ENCODE measurements at regions not wholly inside any gene's neighbourhood (a gene's known extent, or its start where the extent isn't known, plus 50 kb on each side); places are given as distances from the start of the nearest gene placed in this dataset.

DNA sequence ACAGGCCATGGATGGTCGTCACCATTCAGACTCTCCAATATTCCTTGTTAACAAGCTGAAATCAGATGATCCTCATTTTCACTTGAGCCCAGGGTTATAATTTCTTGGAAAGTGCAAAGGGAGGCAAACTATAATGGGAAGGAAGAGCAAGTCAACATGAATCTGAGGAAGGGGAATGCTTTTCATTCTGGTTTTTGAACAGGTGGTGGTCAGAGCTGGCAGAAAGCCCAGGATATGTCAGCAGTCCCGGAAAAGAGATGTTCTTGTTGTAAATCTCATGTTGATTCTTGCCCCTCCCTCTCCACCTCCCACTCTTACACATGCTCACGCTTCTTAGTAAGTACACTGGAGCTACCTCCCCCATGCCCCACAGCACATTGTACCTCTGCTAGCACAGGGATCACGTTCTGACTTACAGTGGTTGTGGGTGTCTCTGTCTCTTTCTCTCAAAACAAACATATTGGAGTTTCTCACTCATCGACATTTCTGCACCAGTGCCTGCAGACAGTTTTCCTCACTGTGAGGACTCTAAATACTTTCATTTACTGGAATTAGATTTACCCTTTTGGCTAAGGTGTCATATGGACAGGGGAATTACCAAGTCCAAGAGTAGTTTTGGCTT is 77.6 kb downstream of the XCL2 start:
- TF ChIP-seq, protein P1, sequence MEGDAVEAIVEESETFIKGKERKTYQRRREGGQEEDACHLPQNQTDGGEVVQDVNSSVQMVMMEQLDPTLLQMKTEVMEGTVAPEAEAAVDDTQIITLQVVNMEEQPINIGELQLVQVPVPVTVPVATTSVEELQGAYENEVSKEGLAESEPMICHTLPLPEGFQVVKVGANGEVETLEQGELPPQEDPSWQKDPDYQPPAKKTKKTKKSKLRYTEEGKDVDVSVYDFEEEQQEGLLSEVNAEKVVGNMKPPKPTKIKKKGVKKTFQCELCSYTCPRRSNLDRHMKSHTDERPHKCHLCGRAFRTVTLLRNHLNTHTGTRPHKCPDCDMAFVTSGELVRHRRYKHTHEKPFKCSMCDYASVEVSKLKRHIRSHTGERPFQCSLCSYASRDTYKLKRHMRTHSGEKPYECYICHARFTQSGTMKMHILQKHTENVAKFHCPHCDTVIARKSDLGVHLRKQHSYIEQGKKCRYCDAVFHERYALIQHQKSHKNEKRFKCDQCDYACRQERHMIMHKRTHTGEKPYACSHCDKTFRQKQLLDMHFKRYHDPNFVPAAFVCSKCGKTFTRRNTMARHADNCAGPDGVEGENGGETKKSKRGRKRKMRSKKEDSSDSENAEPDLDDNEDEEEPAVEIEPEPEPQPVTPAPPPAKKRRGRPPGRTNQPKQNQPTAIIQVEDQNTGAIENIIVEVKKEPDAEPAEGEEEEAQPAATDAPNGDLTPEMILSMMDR (IDR thresholded peaks at IDR 0.05): no peak
- TF ChIP-seq POLR2A (IDR thresholded peaks at IDR 0.05): no peak
